Activated naive CD8-positive, alpha-beta T cell (primary cell): ENCODE measurements at regions not wholly inside any gene's neighbourhood (a gene's known extent, or its start where the extent isn't known, plus 50 kb on each side); places are given as distances from the start of the nearest gene placed in this dataset.

Source experiments
- H3K27ac Mint-ChIP-seq: one replicate; pipeline ENCODE4 v1.8.0; 2021; ENCODE audit warnings: mixed read lengths
- H3K27me3 Mint-ChIP-seq: one replicate; pipeline ENCODE4 v1.8.0; 2021; ENCODE audit warnings: mixed read lengths
- H3K36me3 Mint-ChIP-seq: one replicate; pipeline ENCODE4 v1.8.0; 2021; ENCODE audit warnings: mixed read lengths
- H3K4me1 Mint-ChIP-seq: one replicate; pipeline ENCODE4 v1.8.0; 2021; ENCODE audit warnings: low read depth, mixed read lengths
- H3K4me3 Mint-ChIP-seq: one replicate; pipeline ENCODE4 v1.8.0; 2021; ENCODE audit warnings: mild to moderate bottlenecking, mixed read lengths
- H3K9me3 Mint-ChIP-seq: one replicate; pipeline ENCODE4 v1.8.0; 2021; ENCODE audit warnings: low read depth, mixed read lengths

DNA sequence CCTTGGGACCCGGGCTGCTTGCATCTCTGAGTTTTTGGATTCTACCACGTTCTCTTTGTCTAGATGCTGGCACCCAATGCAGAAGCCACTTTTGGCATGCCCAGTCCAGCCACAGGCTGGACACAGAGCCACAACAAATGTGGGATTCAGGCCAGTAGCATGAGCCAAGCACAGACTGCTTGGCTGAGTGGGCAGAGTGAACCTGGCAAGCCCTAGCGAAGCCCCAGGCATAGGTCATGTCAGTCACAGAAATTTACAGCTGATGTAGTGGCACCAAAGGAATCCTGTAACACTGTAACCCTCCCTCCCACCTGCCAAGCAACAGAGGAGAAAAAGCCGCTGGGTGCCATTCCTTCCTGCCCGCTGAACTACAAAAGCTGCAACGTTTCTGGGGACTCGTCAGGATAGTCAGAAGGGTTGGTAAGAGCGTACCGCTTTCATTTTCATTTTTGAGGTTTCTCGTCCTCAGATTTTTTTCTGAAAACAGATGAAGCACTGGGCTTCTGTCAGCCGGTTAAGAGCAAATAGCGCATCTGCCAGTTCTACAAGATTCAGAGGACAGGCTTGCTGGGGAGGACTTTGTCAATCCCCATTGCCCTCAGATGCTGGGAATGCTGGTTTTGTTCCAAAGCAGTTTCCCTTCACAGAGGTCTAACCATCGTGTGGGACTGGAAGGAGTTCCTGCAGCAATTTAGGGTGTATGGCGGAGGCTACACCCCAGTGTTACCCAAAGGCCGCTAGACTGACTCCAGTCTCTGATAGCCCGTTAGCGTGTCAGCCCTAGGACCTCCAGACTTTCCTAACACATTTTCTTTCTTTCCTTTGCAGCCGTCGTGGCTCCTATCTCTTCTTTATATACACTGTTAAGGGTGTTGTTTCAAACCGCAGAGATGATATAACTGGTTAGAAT, 399.0 kb downstream of the HTR1A start:
- Mint-ChIP-seq H3K27me3 (no peaks in the 10 kb centered on the region), H3K9me3 (peaks cover 10% of the 10 kb centered on the region), H3K4me1 (no peaks in the 10 kb centered on the region), H3K36me3 (no peaks in the 10 kb centered on the region), H3K4me3 (no peak overlapping the region), H3K27ac (no peak overlapping the region)

DNA sequence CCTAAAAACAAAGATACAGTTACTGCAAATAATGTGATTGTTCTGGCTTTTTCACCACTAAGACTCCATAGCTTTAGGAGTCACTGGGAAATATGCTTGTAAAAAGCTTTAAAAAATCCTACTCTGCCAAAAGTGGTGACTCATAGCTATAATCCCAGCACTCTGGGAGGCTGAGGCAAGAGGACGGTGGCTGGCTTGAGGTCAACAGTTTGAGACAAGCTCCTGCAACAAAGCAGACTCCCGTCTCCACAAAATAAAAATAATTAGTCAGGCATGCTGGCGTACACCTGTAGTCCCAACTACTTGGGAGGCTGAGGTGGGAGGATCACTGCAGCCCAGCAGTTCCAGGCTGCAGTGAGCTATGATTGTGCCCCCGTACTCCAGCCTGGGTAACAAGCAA, 406.4 kb downstream of the HTR1A start:
- H3K27ac Mint-ChIP-seq, result no peak overlapping the region
- no peaks in the 10 kb centered on the region for H3K27me3 Mint-ChIP-seq
- H3K36me3 Mint-ChIP-seq, result no peaks in the 10 kb centered on the region

DNA sequence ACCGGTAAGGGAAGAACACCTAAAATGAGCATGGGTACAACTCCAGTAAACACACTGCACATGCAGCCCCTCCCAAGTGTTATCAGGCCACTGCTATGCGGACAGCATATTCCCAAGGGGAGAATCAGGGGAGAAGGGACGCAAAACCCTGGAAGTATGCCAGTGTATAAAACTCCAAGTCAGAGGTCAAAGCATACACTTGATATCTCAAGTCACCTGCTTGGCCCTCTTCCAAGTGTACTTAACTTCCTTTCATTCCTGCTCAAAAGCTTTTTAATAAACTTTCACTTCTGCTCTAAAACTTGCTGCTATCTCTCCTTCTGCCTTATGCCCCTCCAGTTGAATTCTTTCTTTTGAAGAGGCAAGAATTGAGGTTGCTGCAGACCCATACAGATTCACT, 408.1 kb downstream of the HTR1A start:
- Mint-ChIP-seq H3K9me3 (peaks cover 6% of the 10 kb centered on the region), H3K27ac (no peak overlapping the region), H3K4me3 (no peak overlapping the region), H3K4me1 (no peaks in the 10 kb centered on the region), H3K36me3 (no peaks in the 10 kb centered on the region), H3K27me3 (no peaks in the 10 kb centered on the region)

More for the DNA sequence above, 406.4 kb downstream of the HTR1A start:
- no peaks in the 10 kb centered on the region for H3K4me1 Mint-ChIP-seq
- H3K4me3 Mint-ChIP-seq, result no peak overlapping the region
- H3K9me3 Mint-ChIP-seq, result peaks cover 6% of the 10 kb centered on the region

DNA sequence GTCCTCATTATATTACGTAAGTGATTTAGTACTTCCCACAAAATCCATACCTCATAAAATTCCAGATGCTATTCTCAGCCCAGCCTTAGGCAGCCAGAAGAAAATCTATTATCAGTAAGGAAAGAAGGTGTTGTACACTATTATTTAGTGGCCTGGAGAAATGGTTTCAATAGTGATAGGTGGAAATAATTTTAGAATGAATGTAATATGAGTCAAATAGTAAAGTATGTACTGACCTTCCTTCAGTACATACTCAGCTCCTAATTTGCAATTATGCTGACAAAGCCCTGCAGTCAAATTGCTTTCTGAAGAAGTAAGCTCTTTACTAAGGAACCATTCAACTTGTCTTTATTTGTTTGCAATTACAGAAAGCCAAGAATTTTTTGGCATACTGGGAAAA, 409.2 kb downstream of the HTR1A start:
- Mint-ChIP-seq H3K36me3 (no peaks in the 10 kb centered on the region), H3K9me3 (peaks cover 6% of the 10 kb centered on the region), H3K27me3 (no peaks in the 10 kb centered on the region), H3K4me1 (no peaks in the 10 kb centered on the region), H3K27ac (no peak overlapping the region), H3K4me3 (no peak overlapping the region)

DNA sequence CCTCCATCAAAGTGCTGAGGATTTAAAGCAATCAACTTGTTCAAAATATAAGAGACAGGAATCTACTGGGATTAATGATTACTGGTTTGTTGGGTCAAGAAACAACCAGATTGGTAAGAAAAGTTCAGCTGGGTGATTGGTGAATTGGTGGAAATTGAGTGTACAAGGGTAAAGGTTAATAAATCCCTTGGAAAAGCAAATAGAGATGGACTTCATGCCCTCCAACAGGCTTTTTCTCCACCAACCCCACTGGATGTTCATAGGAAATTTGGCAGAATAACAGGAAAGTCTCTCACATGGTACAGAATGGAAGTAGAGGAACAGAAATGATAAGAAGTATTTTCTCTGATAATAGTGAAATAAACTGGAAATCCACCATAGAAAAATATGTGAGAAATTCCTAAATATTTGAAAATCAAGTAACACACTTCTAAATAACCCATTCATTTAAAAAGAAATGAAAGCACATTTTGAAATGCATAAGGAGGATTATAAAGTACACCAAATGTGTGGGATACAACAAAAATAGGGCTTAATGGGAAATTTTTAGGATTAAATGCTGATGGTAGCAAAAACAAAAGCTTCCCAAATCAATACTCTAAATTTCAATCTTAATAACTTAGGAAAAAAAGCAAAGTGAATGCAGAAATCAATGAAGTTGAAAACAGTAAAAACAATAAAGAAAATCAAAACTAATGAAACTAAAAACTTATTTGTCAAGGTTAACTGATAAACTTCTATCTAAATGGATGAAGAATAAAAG, 426.2 kb downstream of the HTR1A start:
- no peak overlapping the region for H3K4me3 Mint-ChIP-seq
- H3K4me1 Mint-ChIP-seq, result no peaks in the 10 kb centered on the region
- H3K36me3 Mint-ChIP-seq, result no peaks in the 10 kb centered on the region
- H3K9me3 Mint-ChIP-seq, result no peaks in the 10 kb centered on the region
- no peaks in the 10 kb centered on the region for H3K27me3 Mint-ChIP-seq
- no peak overlapping the region for H3K27ac Mint-ChIP-seq

DNA sequence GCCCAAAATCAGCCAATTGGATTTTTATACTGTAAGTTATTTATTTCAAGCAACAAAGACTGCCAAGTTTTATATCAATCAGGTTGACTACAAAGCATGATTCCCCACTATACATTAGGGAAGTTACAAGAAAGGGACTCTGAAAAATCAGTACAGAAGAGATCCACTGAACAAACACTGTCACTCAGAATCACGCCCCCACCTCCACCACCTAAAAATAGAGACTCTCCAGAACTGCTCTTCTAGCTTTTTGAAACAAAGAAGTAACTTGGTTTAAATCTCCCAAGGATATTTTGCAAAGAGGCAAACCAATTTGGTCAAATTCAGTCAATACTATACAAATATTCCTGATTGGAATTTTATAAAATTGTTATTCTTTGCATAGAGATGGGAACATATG, 438.0 kb downstream of the HTR1A start:
- Mint-ChIP-seq H3K4me3 (no peak overlapping the region), H3K9me3 (peaks cover 9% of the 10 kb centered on the region), H3K4me1 (no peaks in the 10 kb centered on the region), H3K36me3 (no peaks in the 10 kb centered on the region), H3K27me3 (no peaks in the 10 kb centered on the region), H3K27ac (no peak overlapping the region)

DNA sequence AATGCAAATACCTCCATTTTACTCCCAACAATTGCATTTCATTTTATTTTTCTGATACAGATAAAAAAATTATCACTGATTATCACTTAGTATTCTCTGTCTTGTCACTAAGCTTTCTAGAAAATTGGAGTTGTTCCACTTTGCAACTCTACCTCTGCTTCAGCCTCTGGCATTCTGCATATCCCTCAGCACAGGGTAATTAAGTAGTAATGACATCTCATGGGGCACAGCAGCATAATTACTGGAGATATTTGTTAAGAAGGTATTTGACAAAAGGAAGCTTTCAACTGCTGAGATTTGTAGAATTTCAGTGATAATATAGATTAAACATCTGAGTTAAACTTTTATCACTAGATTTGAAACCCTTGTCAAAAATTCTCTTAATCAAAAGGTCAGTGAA, 446.2 kb downstream of the HTR1A start:
- H3K27ac Mint-ChIP-seq, result no peak overlapping the region
- H3K4me3 Mint-ChIP-seq, result no peak overlapping the region
- no peaks in the 10 kb centered on the region for H3K36me3 Mint-ChIP-seq
- no peaks in the 10 kb centered on the region for H3K27me3 Mint-ChIP-seq
- peaks cover 16% of the 10 kb centered on the region for H3K9me3 Mint-ChIP-seq
- no peaks in the 10 kb centered on the region for H3K4me1 Mint-ChIP-seq

DNA sequence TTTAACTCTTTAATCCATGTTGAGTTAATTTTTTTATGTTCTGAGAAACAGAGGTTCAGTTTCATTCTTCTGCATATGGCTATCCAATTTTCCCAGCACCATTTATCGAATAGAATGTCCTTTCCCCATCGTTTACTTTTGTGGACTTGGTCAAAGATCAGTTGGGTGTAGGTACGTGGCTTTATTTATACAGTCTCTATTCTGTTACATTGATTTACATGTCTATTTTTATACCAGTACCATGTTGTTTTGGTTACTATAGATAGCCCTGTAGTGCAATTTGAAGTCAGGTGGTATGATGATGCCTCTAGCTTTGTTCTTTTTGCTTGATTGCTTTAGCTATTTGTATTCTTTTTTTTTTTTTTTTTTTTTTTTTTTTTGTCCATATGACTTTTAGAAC, 462.0 kb downstream of the HTR1A start:
- H3K27me3 Mint-ChIP-seq, result no peaks in the 10 kb centered on the region

DNA sequence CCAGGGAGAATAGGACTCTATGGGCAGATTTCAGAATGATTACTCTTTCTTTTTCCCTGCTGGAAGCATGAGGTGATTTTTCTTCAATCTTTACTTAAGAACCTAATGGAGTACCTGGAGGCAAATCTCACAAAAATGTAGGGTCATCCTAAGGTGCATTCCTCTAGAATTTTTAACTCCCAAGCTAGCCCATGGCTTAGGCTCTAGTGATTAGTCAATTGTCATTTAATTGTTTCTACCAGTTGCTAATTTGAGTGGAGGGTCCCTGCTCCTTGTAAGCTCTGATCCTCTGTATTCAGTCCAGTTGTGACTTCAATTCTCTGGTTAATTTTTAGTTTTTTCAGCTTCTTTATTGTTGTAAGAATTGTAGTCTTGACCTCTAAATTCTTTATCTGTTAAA, 467.0 kb downstream of the HTR1A start:
- no peaks in the 10 kb centered on the region for H3K27me3 Mint-ChIP-seq
- H3K4me3 Mint-ChIP-seq, result no peak overlapping the region
- peaks cover 8% of the 10 kb centered on the region for H3K9me3 Mint-ChIP-seq
- H3K4me1 Mint-ChIP-seq, result no peaks in the 10 kb centered on the region
- H3K27ac Mint-ChIP-seq, result no peak overlapping the region
- no peaks in the 10 kb centered on the region for H3K36me3 Mint-ChIP-seq

More for the DNA sequence above, 462.0 kb downstream of the HTR1A start:
- no peak overlapping the region for H3K4me3 Mint-ChIP-seq
- H3K27ac Mint-ChIP-seq, result no peak overlapping the region
- peaks cover 14% of the 10 kb centered on the region for H3K9me3 Mint-ChIP-seq
- no peaks in the 10 kb centered on the region for H3K4me1 Mint-ChIP-seq
- no peaks in the 10 kb centered on the region for H3K36me3 Mint-ChIP-seq

DNA sequence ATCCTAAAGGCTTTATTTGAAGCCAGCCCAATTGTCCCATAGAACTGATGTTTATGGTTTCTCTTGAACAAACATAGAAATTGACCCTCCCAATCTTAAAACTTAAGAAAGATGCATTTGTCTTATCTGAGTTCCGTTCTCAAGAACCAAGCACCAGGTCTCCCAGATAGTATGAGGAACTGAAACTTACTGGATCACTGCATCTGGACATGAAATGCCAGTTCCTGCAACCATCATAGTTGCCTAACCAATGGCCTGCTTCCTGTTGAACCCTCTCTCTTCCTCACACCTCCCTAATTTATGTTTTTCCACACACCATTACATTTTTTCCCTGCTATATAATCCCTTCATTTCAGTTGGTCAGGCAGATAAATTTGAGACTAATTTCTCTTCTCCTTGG, 478.9 kb downstream of the HTR1A start:
- Mint-ChIP-seq H3K4me3 (no peak overlapping the region), H3K27me3 (no peaks in the 10 kb centered on the region), H3K4me1 (no peaks in the 10 kb centered on the region), H3K27ac (no peak overlapping the region), H3K36me3 (no peaks in the 10 kb centered on the region), H3K9me3 (peaks cover 4% of the 10 kb centered on the region)

DNA sequence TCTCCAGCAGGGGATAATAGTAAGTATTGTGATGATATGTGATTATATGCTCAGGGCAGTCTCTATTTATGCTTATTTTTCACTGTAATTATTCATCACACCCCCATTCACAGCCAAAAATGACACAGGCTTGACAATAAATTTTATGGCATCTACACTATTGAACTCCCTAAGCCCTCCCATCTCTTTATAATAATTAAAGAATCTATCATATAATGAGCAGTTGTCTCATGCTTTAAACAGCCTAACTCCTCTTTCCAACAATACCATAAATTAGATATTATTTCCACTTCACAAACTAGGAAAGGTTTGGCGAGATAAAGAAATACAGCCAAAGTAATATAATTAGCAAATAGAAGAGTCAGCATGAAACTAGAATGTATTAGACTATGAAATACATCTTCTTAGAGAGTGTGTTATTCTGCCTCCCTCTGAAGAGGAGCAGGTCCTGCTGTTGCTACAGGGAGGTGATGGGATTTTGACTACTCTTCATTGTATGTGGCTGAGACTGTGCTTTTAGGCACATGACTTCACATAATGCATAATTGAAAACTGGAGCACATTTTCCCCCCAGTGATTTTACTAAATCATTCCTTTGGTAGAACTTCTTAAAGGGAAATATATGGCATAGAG, 488.8 kb downstream of the HTR1A start:
- Mint-ChIP-seq H3K9me3 (peaks cover 10% of the 10 kb centered on the region), H3K4me3 (no peak overlapping the region), H3K36me3 (no peaks in the 10 kb centered on the region), H3K27me3 (no peaks in the 10 kb centered on the region), H3K4me1 (no peaks in the 10 kb centered on the region), H3K27ac (no peak overlapping the region)

DNA sequence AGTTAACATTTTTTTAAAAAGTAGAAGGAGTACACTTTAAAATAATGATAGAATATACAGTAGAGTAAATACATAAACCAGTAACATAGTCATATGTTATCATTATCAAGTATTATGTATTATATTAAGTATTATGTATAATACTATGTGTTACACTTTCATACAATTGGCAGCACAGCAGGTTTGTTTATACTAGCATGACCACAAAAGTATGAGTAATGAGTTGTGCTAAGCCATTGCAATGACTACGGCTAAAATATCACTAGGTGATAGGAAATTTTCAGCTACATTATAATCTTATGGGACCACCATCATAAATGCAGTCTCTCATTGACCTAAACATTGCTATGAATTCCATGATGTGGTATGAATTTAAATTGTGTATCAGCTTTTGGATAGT, 506.0 kb downstream of the HTR1A start:
- Mint-ChIP-seq H3K27ac (no peak overlapping the region), H3K4me1 (no peaks in the 10 kb centered on the region), H3K9me3 (no peaks in the 10 kb centered on the region), H3K27me3 (no peaks in the 10 kb centered on the region), H3K36me3 (no peaks in the 10 kb centered on the region), H3K4me3 (no peak overlapping the region)

DNA sequence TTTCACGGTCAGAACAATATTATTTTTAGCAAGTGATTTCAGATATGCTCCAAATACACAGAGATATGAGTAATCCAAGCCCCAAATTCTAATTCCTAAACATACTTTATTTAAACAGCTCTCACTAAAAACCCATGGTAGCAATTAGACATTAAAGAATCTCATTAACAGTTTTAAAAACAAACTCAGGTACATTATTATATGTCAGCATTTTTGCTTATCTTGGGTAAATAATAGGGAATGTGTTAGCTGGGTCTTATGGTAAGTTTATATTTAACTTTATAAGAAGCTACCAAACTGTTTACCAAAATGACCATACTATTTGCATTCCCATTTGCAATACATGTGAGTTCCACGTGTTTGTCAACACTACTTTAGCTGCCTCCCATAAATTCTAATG, 511.1 kb downstream of the HTR1A start:
- Mint-ChIP-seq H3K4me1 (no peaks in the 10 kb centered on the region), H3K27me3 (no peaks in the 10 kb centered on the region), H3K36me3 (no peaks in the 10 kb centered on the region), H3K27ac (no peak overlapping the region), H3K9me3 (no peaks in the 10 kb centered on the region), H3K4me3 (no peak overlapping the region)

DNA sequence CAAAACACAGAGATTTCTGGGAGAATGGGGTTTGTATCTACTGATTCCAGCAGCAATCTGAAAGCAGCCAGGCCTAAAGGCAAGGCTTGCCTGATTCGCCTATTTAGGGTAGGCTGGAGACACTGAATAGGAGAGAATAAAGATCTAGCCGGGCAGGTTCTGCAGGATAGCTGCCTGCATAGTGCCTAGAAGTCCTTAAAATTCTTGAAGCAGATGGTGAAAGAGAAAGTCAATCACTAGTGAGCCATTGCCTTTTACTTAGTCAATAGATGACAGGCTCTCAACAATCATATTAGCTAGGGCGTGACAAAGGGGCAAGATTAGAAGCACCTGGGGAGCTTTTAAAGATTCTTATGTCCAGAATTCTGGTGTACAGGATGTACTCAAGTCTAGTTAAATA, 522.7 kb downstream of the HTR1A start:
- Mint-ChIP-seq H3K4me3 (no peak overlapping the region), H3K27me3 (no peaks in the 10 kb centered on the region), H3K27ac (no peak overlapping the region), H3K9me3 (peaks cover 21% of the 10 kb centered on the region), H3K4me1 (no peaks in the 10 kb centered on the region), H3K36me3 (no peaks in the 10 kb centered on the region)

DNA sequence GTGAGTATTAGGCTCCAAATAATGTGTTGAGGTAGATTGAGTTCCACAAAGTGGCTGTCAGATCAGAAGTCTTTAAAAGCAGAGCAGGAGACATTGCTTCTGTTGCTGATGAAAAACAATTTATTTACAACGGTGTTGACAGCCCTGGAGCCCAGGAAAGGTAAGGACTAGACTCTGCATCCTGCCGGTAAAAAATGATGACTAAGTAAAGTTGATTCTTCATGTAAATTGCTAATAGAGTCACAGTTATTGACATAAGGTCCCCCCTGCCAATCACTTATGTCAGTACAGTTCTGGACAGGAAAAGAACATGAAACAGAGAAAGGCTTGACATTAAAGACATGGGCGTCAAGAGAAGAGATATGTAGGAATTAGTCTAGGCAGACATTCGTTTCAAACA, 552.5 kb downstream of the HTR1A start:
- Mint-ChIP-seq H3K27me3 (no peaks in the 10 kb centered on the region), H3K9me3 (no peaks in the 10 kb centered on the region), H3K4me3 (no peak overlapping the region), H3K27ac (no peak overlapping the region), H3K36me3 (no peaks in the 10 kb centered on the region), H3K4me1 (no peaks in the 10 kb centered on the region)
